ENCODE measurements at regions not wholly inside any gene's neighbourhood (a gene's known extent, or its start where the extent isn't known, plus 50 kb on each side); places are given as distances from the start of the nearest gene placed in this dataset.

DNA sequence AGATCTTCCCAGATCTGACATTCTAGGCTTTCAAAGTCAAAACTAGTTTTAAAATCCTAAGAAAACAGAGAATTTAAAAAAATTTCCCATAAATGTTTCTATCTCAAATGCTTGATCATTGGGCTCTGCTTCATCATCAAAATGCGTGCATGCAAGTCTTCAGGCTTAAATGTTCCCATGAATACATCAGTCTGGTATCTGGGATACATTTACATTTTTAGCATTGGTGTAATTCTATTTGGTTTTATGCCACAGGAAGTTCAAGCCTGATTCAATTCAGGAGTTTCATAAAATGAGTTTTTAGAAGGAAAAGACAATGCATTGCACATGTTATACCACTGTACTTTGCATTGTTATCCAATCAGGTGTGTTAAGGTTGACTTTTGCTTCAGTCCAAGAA lies 336.4 kb downstream of the PCNX1 start:
- TF ChIP-seq, protein P1, sequence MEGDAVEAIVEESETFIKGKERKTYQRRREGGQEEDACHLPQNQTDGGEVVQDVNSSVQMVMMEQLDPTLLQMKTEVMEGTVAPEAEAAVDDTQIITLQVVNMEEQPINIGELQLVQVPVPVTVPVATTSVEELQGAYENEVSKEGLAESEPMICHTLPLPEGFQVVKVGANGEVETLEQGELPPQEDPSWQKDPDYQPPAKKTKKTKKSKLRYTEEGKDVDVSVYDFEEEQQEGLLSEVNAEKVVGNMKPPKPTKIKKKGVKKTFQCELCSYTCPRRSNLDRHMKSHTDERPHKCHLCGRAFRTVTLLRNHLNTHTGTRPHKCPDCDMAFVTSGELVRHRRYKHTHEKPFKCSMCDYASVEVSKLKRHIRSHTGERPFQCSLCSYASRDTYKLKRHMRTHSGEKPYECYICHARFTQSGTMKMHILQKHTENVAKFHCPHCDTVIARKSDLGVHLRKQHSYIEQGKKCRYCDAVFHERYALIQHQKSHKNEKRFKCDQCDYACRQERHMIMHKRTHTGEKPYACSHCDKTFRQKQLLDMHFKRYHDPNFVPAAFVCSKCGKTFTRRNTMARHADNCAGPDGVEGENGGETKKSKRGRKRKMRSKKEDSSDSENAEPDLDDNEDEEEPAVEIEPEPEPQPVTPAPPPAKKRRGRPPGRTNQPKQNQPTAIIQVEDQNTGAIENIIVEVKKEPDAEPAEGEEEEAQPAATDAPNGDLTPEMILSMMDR (IDR thresholded peaks at IDR 0.05): no peak
- no peak for TF ChIP-seq POLR2A (IDR thresholded peaks at IDR 0.05)
- no peak for DNase-seq
- intact Hi-C loops (cut with DNase I; ENCODE audit: low total_unique reads): no loop called here

DNA sequence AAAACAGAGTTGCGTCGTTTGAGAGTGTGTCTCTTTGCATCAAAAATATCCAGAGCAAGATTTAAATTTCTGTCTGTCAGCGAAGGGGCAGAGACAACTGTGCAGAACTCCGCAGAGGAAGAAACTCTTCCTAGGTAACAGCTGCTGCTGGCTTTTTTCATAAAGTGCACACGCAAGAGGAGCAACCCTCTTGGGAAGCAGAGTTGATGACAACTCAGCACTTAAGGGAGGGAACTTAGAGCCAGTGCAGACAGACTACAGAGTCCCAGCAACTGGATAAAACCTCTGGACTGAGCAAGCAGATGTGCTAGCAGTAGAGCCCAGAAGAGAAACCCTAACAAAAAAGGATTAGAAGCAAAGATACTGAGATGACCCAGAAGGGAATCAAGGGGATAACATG lies 337.1 kb downstream of the PCNX1 start:
- Histone ChIP-seq H3K4me3 (no peak overlapping the region), H3K27ac (no peak overlapping the region)
- intact Hi-C loops (cut with DNase I; ENCODE audit: low total_unique reads): no loop called here

More for the DNA sequence above, 336.4 kb downstream of the PCNX1 start:
- H3K36me3 ChIP-seq: no peaks in the 10 kb centered on the region
- H3K27me3 ChIP-seq: no peaks in the 10 kb centered on the region
- no peaks in the 10 kb centered on the region for H3K9me3 ChIP-seq
- no peak overlapping the region for H3K27ac ChIP-seq
- H3K4me3 ChIP-seq: no peak overlapping the region
- peaks cover 4 to 6% of the 10 kb centered on the region in 2 donors for H3K4me1 ChIP-seq

DNA sequence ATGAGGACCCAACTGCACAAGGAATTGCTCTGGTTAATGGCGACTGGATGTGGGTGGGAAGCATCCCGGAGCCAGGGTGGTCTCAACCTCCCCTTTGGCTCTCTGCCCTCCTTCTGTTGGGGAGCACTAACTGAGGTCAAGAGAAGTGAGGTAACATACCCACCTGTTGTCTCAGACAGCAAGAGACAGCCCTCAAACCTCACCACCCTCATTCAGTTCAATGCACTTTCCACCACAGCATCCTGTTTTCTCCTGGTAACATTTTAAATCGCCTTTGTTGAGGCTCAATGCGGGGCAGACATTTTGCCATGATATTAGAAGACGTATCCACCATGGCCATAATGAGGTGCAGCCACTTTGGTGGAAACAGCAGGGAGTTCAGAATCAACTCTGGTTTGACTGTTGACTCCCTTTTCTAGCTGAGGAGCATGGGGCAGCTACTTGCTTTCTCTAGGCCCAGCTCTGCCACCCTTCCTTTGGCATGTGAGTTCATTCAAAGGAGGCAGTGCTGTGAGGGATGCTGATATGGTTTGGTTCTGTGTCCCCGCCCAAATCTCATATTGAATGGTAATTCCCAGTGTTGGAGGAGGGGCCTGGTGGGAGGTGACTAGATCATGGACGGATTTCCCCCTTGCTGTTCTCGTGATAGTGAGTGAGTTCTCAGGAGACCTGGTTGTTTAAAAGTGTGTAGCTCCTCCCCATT lies 338.6 kb downstream of the PCNX1 start:
- Histone ChIP-seq H3K36me3 (no peaks in the 10 kb centered on the region), H3K27me3 (no peaks in the 10 kb centered on the region)
- intact Hi-C loops (cut with DNase I; ENCODE audit: low total_unique reads): no loop called here

More for the DNA sequence above, 337.1 kb downstream of the PCNX1 start:
- TF ChIP-seq, protein P1 (IDR thresholded peaks at IDR 0.05): no peak
- TF ChIP-seq POLR2A (IDR thresholded peaks at IDR 0.05): no peak
- Histone ChIP-seq H3K4me1 (peaks cover 4 to 6% of the 10 kb centered on the region in 2 donors), H3K9me3 (no peaks in the 10 kb centered on the region), H3K27me3 (no peaks in the 10 kb centered on the region), H3K36me3 (no peaks in the 10 kb centered on the region)
- DNase-seq: no peak

DNA sequence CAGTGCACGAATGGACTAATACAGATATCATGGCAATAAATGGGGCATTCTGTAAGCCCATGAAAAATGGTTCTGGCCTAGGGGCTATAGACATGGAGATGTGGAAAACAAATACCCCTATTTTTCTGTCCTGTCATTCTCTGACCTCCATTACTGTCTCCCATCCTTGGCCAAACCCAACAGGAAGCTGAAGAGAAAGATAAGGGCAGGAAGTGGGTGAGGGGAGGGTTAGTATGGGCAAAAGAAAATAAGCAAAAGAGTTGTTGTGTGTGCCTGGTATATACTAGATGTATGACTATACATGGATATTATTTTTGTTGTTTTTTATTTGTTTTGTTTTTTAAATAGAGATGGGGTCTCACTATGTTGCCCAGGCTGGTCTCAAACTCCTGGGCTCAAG lies 339.3 kb downstream of the PCNX1 start:
- TF ChIP-seq POLR2A (IDR thresholded peaks at IDR 0.05): no peak
- TF ChIP-seq, protein P1 (IDR thresholded peaks at IDR 0.05): no peak
- H3K4me3 ChIP-seq: no peak overlapping the region
- peaks cover 4 to 6% of the 10 kb centered on the region in 2 donors for H3K4me1 ChIP-seq
- H3K36me3 ChIP-seq: no peaks in the 10 kb centered on the region
- no peaks in the 10 kb centered on the region for H3K9me3 ChIP-seq
- no peak for DNase-seq
- intact Hi-C loops (cut with DNase I; ENCODE audit: low total_unique reads): no loop called here
- H3K27me3 ChIP-seq: no peaks in the 10 kb centered on the region
- H3K27ac ChIP-seq: no peak overlapping the region

More for the DNA sequence above, 338.6 kb downstream of the PCNX1 start:
- Histone ChIP-seq H3K4me1 (peaks cover 4 to 6% of the 10 kb centered on the region in 2 donors), H3K27ac (no peak overlapping the region), H3K4me3 (no peak overlapping the region), H3K9me3 (no peaks in the 10 kb centered on the region)
- DNase-seq: no peak
- TF ChIP-seq, protein P1 (IDR thresholded peaks at IDR 0.05): no peak
- no peak for TF ChIP-seq POLR2A (IDR thresholded peaks at IDR 0.05)

DNA sequence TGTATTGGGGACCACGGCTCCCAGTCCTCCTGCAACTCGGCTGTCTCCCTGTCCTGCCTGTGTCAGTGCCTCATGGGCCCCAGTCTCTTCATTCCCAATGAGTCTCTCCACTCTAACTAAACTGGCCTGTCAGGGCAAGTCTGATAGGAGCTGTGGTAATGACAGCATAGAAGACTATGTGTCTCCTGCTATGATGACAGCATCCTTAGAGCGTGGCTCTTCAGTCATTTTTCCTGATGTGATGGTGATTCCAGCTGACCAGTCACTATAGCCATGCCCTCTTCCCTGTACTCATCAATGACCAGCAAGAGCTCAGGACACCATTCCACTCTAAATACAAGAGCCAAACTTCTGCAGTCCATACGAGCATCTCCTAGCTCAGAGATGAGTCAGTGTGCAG lies 339.8 kb downstream of the PCNX1 start:
- no peaks in the 10 kb centered on the region for H3K36me3 ChIP-seq
- H3K4me1 ChIP-seq: peaks cover under 1 to 2% of the 10 kb centered on the region in 2 donors
- TF ChIP-seq, protein P1 (IDR thresholded peaks at IDR 0.05): no peak
- TF ChIP-seq POLR2A (IDR thresholded peaks at IDR 0.05): no peak
- H3K4me3 ChIP-seq: no peak overlapping the region
- no peaks in the 10 kb centered on the region for H3K27me3 ChIP-seq
- intact Hi-C loops (cut with DNase I; ENCODE audit: low total_unique reads): no loop called here
- no peaks in the 10 kb centered on the region for H3K9me3 ChIP-seq
- no peak for DNase-seq
- no peak overlapping the region for H3K27ac ChIP-seq

All from uterus (tissue), 3 donors.